ENCODE measurements at regions not wholly inside any gene's neighbourhood (a gene's known extent, or its start where the extent isn't known, plus 50 kb on each side); places are given as distances from the start of the nearest gene placed in this dataset.

- ChIA-PET CTCF (ENCODE audit: low intra/inter-chr PET ratio) (no interaction called here), POLR2A (interaction anchor here (0.6 kb wide), 1 partner anchor 1691 kb away, joined by 3 read pairs; no protein-coding TSS in a partner anchor)
- H3K27me3 ChIP-seq (ENCODE audit: control insufficient read depth in 2 of 2, insufficient read depth in 2 of 2, low read length in 2 of 2), result no peaks in the 10 kb centered on the region
- H3K4me3 ChIP-seq, result no peak overlapping the region
- H3K36me3 ChIP-seq (ENCODE audit: control insufficient read depth, insufficient read depth, low read length), result no peaks in the 10 kb centered on the region
- intact Hi-C loops (cut with micrococcal nuclease), result no loop called here
- no peaks in the 10 kb centered on the region for H3K79me2 ChIP-seq (ENCODE audit: control insufficient read depth, insufficient read depth, low read length)
- no peaks in the 10 kb centered on the region for H3K9me1 ChIP-seq (ENCODE audit: control insufficient read depth, insufficient read depth, low read length)
- ATAC-seq, result no peak
- 2% methylated on average over 2 of the region's 2 CpGs for WGBS (ENCODE audit: insufficient coverage, low coverage, missing lambda C conversion rate)
- in situ Hi-C loops (cut with MboI), result no loop called here
- no peak overlapping the region for H3K4me2 ChIP-seq (ENCODE audit: insufficient read depth, low read length)
- H3K27ac ChIP-seq (ENCODE audit: extremely low read depth, low read depth, low read length), result no peak overlapping the region
- no peak for DNase-seq (ENCODE audit: extremely low read depth in 1 of 4, low spot score in 3 of 4)
- no peaks in the 10 kb centered on the region for H3K9me3 ChIP-seq (replicated peaks; ENCODE audit: control insufficient read depth, insufficient read depth, low read depth, low read length)
- H2AFZ ChIP-seq (ENCODE audit: low read depth, low read length), result no peak overlapping the region
- no peaks in the 10 kb centered on the region for H3K4me1 ChIP-seq (replicated peaks in 1 of 2; ENCODE audit: control insufficient read depth in 2 of 2, insufficient read depth in 2 of 2, low read length in 2 of 2)
- H3K9ac ChIP-seq (ENCODE audit: insufficient read depth in 1 of 2, low read depth in 2 of 2, low read length in 2 of 2), result no peak overlapping the region
- FAIRE-seq, result no peak
- no TSS peak for BruUV-seq (replicated peaks)
- no peaks in the 10 kb centered on the region for H4K20me1 ChIP-seq (replicated peaks; ENCODE audit: control insufficient read depth, insufficient read depth, low read length)
- no peak for TF ChIP-seq ETS2 (tag; IDR thresholded peaks at IDR 0.05; ENCODE audit: borderline replicate concordance, poor library complexity, severe bottlenecking)
- no peak for TF ChIP-seq SP1 (CRISPR knock-in tag; IDR thresholded peaks at IDR 0.05)
- TF ChIP-seq GABPB2 (CRISPR knock-in tag; conservative IDR thresholded peaks at IDR 0.05), result no peak
- TF ChIP-seq RFX7 (CRISPR knock-in tag; IDR thresholded peaks at IDR 0.05), result no peak
- no peak for TF ChIP-seq ZNF778 (CRISPR knock-in tag; IDR thresholded peaks at IDR 0.05)
- TF ChIP-seq ZNF407 (IDR thresholded peaks at IDR 0.05; ENCODE audit: low read depth), result no peak
- TF ChIP-seq RBBP5 (IDR thresholded peaks at IDR 0.05; ENCODE audit: borderline replicate concordance, insufficient read depth, low read length, poor library complexity, severe bottlenecking), result no peak
- no peak for TF ChIP-seq TOE1 (IDR thresholded peaks at IDR 0.05; ENCODE audit: borderline replicate concordance)
- TF ChIP-seq TOE1 (CRISPR knock-in tag; IDR thresholded peaks at IDR 0.05; ENCODE audit: borderline replicate concordance, low read depth), result no peak
- no peak for TF ChIP-seq PKNOX1 (IDR thresholded peaks at IDR 0.05)
- TF ChIP-seq ZNF311 (CRISPR knock-in tag; IDR thresholded peaks at IDR 0.05), result no peak
- no peak for TF ChIP-seq KAT2B (IDR thresholded peaks at IDR 0.05; ENCODE audit: low read depth, low read length)
- no peak for TF ChIP-seq NKRF (IDR thresholded peaks at IDR 0.05; ENCODE audit: borderline replicate concordance)
Measured at GRCh38 chr4:43251841-43252240, 359.3 kb downstream of the GRXCR1 start.
